Right lobe of liver (tissue), 4 donors: ENCODE measurements at regions not wholly inside any gene's neighbourhood (a gene's known extent, or its start where the extent isn't known, plus 50 kb on each side); places are given as distances from the start of the nearest gene placed in this dataset.

Source experiments
- POLR2A ChIP-seq: fragments of 450-650 bp; IDR thresholded peaks from one replicate; pipeline ENCODE4 v1.6.1; 2017; ENCODE audit warnings: antibody characterized with exemption, mild to moderate bottlenecking
- TF ChIP-seq, protein P1 (sequence below), 4 donors: fragments of 200-600 bp in 3 of 4; fragments of 450-650 bp in 1 of 4; IDR thresholded peaks; one replicate each; pipeline versions ENCODE4 v1.5.1 to v1.8.0; 2016 to 2022; ENCODE audit warnings: antibody characterized with exemption in 4 of 4, mild to moderate bottlenecking in 2 of 4
- donor health status: DM: no; HTN: no; CAD: no.
- donor health status: DM: no; HTN: no; CAD: no.
- donor health status: DM: no; HTN: yes; CAD: no.

DNA sequence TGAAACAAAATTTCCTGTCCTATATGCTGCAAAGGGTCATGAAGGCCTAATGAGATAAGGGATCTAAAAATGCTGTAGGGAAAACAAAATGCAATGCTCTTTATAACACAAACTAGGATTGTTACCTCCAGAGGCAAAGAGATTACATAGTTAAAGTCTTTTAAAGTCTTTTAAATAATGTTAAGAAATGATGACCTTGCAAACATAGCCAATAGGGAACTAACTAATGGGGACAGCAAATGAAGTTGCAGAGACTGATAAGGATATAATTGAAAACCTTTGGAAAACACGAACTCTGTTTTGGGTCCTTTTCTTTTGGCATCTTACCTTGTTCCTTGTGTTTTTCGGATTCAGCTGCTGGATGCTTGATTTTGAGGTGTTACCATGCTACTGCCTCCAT lies 485.9 kb downstream of the KCNA4 start:
- TF ChIP-seq, protein P1, sequence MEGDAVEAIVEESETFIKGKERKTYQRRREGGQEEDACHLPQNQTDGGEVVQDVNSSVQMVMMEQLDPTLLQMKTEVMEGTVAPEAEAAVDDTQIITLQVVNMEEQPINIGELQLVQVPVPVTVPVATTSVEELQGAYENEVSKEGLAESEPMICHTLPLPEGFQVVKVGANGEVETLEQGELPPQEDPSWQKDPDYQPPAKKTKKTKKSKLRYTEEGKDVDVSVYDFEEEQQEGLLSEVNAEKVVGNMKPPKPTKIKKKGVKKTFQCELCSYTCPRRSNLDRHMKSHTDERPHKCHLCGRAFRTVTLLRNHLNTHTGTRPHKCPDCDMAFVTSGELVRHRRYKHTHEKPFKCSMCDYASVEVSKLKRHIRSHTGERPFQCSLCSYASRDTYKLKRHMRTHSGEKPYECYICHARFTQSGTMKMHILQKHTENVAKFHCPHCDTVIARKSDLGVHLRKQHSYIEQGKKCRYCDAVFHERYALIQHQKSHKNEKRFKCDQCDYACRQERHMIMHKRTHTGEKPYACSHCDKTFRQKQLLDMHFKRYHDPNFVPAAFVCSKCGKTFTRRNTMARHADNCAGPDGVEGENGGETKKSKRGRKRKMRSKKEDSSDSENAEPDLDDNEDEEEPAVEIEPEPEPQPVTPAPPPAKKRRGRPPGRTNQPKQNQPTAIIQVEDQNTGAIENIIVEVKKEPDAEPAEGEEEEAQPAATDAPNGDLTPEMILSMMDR (IDR thresholded peaks at IDR 0.05), result no peak
- TF ChIP-seq POLR2A, result no peak
